ENCODE measurements at regions not wholly inside any gene's neighbourhood (a gene's known extent, or its start where the extent isn't known, plus 50 kb on each side); places are given as distances from the start of the nearest gene placed in this dataset.
"Not testable (repeated sequence)": the region's sequence is repeated elsewhere in the genome, so short reads cannot be mapped to it uniquely, and the experiment has no call there.

DNA sequence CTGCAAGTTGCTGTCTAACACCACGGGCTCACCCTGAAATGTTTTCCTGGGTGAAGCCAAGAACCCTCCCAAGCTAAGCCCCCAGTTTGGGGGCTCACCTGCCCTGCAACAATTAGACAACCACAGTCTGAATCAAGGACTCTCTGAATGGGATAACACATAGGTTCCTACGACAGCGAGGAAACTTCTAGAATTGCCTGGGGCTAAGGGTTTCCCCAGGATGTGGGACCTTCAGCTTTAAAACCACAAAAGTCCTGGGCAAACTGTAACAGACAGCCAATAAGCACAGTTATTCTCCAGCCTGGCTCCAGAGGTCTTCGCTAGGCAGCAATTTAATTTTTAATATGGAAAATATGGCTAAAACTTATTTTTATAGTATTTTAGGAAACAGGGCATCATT lies 162.6 kb downstream of the PRKX start:
- DNase-seq (ENCODE audit: low read depth, low spot score) = no peak

DNA sequence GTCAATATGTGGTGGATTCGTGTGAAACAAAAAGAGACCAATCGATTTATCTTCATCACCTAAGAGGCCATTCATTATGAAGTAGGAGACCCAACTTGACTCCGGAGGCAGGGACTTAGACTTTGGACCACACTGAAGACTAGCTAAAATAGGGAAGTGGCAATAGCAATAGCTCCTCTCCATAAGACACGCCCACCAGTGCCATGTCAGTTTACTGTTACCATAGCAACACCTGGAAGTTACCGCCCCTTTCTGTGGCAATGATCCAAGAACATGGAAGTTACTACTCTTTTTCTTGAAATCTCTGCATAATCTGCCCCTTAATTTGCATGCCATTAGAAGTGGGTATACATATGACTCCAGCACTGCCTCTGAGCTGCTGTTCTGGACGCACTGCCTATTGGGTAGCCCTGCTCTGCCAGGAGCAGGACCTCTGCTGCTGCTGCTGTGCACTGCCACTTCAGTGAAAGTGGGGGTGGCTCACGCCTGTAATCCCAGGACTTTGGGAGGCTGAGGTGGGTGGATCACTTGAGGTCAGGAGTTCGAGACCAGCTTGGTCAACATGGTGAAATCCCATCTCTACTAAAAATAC lies 163.2 kb downstream of the PRKX start:
- peak; percentile 5 for DNase-seq (ENCODE audit: low read depth, low spot score)

DNA sequence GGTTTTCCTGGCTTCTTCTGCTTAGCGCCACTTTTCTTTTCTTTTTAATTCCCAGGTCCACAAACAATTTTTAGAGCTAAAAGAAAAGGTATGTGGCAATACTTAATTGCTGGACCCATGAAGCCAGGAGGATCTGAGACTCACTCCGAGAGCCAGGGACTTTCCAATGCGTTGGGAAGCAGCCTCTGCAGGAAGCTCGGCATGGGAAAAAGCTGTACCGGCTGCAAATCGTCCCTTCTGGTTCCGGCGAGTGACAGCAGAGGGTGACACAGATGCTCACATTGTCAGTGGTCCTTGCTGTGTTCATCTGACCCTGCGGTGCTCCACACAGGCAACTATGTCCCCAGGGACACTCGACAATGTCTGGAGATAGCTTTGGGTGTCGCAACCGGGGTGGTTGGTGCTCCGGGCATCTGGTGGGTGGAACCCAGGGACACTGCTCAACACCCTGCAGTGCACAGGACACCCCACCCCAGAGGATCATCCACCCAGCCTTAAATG lies 164.0 kb downstream of the PRKX start:
- DNase-seq (ENCODE audit: low read depth, low spot score) = peak; percentile 27

DNA sequence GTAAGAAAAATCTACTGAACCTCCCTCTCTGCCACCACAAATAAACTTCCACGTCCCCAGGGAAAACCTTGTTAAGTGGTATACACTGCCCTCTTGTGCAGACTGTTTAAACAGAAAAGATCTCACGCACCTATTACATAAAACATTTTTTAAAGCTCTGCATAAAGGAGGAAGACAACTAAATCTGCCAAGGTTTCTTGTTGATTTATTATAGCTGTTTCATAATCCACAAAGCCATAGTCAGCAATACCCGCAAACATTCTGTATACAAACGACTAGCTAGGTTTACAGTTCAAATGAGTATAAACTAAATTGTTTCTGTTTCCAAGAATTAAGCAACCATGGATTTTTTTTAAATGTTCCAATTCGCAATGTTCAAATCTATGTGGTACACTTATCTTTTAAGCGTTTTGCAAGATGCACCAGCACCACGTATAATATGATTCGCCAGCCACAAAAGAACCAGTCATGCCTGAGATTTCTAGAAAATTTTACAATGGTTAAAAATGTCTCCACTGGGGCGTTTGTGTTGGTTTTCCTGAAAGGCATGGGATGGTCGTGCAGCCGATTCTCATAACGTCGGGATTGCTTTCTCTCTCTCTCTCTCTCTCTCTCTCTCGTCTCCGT lies 164.6 kb downstream of the PRKX start:
- DNase-seq (ENCODE audit: low read depth, low spot score) = peak; percentile 63

DNA sequence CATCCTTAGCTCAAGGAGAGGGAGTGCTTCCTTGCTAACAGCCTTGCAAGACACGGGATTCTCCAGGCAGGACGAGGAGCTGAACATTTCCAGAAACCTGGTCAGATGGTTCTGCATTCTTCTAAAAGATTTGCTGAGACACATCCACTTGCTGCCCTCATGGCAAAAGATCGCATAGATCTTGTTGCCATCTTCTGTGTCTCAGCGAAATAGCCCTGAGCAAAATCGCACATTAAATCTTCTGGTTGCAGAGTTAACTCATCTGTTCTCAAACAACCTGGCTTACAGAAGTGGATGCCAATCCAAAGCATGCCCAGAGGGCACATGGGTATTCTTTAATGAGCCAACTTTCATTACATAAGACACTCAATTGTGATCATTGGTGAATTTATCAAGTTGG lies 167.5 kb downstream of the PRKX start:
- no peak for DNase-seq (ENCODE audit: low read depth, low spot score)

DNA sequence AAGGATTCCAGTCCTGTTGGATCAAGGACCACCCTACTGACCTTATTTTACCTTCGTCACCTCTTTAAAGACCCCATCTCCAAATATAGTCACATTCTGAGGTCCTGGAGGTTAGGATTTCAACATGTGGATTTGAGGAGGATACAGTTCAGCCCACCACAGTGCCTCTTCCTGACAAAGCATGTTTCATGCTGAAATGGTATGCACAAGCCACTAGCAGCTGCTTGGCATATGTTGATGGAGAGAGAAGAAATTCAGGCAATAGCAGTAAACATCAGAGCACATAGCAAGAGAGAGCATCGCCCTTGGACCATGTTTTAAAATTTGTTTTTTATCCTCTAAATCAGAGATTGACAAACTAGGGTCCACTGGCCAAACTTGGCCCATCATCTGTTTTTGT lies 172.1 kb downstream of the PRKX start:
- no peak for DNase-seq (ENCODE audit: low read depth, low spot score)

DNA sequence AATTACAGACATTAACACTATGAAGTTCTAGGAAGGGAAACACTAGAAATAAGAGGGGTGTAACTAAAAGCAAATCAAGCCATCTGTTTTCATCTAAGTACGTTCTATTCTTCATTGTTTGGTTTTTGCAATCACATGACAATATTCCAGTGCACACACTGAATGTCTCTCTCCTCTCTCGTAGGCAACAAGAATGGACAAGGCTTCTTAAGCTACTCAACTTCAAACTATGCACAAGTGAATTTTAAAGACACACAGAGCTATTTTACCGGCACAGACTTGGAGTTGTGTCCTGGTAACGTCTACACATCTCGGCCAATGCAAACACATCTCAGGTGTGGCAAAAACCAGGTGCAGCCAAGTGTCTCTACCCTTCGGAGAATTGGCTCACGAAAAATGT lies 173.3 kb downstream of the PRKX start:
- no peak for DNase-seq (ENCODE audit: low read depth, low spot score)

DNA sequence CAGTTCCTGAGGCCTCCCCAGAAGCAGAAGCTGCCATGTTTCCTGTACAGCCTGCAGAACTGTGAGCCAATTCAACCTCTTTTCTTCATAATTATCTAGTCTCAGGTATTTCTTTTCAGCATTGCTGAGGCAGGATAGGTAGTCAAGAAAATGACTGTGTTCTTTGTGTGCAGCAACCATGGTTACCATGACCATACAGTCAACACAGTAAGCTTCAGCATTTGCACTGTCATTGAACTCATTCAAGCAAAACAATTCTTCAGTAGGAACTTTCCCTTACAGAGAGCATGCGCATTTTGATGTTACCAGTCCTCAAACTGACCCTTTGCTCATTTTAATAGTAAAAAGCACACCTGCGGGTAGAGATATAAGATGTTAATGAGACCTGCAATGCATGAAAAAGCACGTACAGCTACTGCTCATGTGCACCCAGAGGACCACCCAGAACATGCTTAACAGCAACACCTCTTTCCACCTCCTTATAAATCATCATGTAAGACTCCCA lies 180.8 kb downstream of the PRKX start:
- no peak for DNase-seq (ENCODE audit: low read depth, low spot score)

DNA sequence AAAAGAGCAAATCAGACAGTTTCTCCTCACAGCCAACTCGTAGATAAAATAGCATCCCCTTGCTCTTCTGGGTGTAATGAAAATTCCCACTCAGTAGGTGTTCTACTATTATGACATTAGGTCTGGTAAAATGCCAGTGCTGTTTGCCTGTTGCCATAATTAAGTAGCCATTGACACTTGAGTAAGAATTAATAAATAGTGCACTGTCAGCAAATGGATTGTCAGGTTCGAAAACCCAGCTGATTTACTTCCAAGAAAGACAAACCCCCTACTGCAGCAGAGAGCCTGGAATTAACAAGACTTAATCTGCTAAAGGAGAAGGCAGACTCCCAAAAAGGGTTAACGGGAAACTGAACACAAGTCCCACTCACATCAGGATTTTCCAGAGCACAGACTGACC lies 182.0 kb downstream of the PRKX start:
- not testable (repeated sequence) for DNase-seq (ENCODE audit: low read depth, low spot score)

DNA sequence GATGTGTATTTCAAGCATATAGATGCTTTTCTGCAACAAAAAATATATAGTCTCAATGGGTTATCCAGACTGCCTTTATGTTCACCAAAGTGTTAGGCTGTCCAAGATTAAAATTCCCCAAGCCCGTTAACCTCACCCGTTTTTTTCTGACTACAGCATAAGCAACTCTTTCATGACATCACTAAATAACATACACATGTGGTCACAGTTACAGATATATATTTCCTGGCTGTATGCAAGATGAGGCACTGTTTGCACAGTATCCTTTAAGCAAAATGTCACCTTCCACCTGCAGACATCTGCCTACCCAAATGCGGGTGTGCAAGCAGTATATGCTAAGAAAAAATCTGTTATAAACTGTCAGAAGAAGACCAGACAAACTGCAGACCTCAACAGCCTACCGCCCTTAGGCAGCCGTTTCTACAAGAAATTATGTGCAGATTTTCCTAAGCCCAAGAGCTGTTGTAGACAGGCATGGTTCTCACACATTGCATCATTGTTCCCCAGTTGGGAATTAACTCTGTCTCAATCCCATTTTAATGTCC lies 183.1 kb upstream of the MXRA5 start:
- DNase-seq (ENCODE audit: low read depth, low spot score) = no peak

DNA sequence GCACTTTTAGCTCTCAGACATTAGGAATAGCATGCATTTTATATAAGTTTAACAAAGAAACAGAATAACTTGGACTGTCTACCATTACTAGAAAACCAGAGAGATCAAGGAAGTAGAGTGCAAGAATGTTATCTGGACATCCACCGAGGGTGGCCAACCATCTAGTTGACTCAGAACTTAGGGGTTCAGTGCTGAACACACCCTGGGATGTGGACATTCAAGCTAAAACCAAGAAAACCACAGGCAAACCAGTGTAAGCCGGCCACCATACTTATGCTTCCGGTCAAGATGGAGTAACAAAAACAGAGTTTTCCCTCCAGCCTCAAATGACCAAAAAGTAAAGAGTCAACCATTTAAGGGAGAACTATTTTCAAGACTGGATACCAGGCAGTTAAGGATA lies 181.4 kb upstream of the MXRA5 start:
- DNase-seq (ENCODE audit: low read depth, low spot score) = no peak

DNA sequence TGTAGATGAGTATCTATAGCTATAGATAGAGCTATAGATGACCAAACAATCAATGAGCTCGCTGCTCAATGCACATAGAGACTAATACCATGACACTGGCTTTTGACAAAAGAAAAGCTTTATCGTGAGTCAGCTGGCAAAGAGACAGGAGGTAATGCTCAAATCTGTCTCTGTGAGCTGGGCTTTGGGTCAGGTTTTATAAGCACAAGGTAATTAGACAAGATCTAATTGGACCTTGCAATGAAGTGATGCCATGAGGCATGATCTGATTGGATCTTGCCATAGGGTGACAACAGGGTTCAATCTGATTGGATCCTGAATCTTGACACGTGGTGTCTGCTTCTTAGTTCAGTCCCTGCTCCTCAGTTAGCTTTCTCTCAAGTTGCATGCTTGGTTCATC lies 180.7 kb upstream of the MXRA5 start:
- DNase-seq (ENCODE audit: low read depth, low spot score) = no peak

DNA sequence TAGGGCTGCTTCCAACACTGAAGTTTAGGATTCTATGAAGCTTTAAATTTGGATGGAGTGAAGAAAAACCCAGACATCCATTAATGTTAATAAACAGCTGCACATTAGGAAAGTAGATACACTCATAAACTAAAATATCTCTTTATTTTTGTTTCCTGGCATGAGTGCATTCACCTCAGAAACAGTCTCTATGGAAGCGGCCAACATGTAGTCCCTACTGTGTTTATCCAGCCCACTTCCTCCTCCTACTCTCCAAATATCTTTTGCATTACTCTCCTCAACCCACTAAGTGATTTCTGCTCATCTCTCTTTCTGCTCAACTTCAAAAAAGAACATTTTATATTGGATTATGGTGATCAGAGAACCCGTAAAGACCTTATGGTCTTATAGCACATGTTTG lies 180.3 kb upstream of the MXRA5 start:
- DNase-seq (ENCODE audit: low read depth, low spot score) = no peak

DNA sequence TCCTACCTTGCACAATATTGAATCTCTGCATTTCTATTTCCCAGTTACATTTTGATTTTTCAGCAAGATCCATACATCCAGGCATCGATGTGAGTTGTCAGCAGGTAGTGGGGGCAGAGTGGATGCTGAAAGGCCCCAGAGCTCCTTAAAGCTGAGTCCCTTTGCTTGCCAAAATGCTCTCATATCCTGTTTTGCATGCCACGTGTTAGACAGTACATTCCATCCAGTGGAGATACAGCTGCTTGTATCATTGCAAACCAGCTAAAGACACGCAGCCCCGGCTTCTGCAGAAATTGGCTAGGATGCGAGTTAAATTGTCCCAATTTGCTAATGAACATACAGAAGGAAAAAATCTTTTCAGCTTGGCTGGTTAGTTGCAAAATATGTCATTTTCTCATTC lies 179.6 kb upstream of the MXRA5 start:
- no peak for DNase-seq (ENCODE audit: low read depth, low spot score)

DNA sequence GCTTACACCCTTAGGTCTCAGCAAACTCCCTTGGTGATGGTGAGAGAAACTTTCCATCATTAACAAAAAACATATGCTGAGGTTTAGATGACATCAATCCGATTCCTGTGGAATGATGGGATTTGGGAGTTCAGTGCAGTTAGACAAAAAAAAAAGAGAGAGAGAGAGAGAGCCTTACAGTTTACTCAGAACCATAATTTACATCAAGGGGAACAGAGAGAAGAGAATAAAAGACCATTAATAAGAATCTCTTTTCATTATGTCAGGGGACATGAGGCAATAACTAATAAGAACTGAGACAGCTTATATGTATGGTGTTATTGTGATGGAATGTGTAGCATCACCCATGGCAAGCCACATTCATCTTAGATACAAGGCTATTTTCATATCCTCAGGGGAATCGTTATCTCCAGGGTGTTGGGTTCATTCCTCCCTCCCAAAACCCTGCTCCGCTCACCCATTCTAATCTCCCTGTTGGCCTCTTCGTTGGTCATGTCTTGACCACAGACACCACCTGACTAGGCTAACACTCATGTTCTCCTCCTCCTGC lies 175.7 kb upstream of the MXRA5 start:
- DNase-seq (ENCODE audit: low read depth, low spot score) = no peak

DNA sequence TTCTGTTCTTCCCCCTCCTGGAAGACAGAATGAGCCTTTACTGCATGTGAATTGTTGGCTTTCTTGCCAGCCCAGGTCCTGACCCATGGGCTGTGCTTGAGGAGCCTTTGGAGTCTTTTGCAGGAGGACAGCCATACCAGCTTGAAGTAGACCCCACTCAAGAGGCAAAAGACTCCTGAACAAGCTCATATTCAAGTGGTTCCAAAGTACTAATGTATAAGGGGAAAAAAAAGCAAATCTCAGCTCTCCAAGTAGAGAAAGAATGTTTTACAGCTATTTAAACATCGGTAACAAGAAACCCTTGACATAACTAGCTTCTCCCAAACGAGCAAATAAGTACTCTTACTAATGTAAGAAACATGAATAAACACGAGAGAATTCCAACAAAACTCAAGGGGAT lies 174.9 kb upstream of the MXRA5 start:
- peak; percentile 3 for DNase-seq (ENCODE audit: low read depth, low spot score)

DNA sequence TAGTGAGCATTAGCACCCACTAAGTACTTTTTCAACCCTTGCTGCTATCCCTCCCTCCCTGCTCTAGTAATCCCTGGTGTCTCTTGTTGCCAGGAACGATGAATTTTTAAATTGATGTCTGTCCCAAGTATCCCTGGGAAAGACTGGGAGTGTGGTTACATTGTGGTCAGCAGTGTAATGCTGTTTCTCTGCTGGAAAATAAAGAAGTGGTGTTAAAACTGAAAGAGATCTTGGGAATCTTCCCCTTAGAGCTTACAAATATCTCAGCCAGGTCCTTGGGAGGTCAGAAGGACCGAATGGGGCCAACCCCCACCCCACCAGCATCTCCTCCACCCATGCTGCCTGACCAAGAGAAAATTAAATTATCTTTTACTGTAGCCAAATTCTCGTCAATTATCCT lies 174.5 kb upstream of the MXRA5 start:
- peak; percentile 41 for DNase-seq (ENCODE audit: low read depth, low spot score)

DNA sequence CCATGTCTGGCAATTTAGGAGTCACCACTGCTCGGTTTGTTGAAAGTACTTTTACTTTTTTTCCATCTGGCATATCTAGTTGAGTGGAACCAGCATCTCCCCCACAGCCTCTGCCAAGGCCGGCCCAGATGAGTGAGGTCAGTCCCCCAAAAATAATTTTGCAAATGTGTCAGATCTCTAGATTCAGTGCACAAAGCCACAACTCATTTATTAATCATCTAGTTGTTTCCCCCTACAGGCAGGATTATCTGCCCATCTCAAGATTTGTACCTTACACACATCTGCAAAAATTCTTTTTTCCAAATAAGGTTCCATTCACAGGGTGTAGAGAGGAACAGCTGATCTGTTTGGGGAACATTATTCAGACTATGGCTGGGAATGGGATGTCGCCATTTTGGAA lies 174.0 kb upstream of the MXRA5 start:
- no peak for DNase-seq (ENCODE audit: low read depth, low spot score)

DNA sequence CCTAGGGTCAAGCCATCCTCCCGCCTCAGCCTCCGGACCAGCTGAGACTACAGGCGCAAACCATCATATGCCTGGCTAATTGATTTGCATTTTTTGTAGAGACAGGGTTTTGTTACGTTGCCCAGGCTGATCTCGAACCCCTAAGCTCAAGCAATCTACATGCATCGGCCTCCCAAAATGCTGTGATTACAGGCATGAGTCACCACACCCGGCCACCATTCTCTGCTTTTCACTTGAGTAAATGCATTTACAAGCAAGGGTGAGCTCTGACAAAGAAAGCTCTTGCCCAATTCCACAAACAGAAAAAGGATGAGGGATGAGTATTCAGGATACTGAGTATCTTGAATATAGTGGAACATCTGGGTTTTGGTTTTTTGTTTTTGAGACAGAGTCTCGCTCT lies 172.9 kb upstream of the MXRA5 start:
- DNase-seq (ENCODE audit: low read depth, low spot score) = peak; percentile 4

DNA sequence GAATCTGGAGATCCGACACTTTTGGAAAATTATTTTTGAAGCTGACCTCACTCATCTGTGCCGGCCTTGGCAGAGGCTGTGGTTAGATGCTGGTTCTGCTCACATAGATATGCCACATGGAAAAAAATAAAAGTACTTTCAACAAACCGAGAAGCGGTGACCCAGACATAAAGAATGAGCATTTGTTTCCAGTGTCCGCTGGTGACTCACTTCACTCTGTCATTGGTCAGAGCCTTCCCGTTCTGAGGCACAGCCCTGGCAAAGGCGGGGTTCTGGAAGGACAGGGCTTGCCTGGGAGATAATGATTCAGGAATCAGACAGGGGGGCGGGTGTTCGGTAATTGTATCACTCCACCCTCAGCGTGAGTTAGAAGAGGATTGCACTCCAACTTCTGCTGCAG lies 172.4 kb upstream of the MXRA5 start:
- DNase-seq (ENCODE audit: low read depth, low spot score) = peak; percentile 75

DNA sequence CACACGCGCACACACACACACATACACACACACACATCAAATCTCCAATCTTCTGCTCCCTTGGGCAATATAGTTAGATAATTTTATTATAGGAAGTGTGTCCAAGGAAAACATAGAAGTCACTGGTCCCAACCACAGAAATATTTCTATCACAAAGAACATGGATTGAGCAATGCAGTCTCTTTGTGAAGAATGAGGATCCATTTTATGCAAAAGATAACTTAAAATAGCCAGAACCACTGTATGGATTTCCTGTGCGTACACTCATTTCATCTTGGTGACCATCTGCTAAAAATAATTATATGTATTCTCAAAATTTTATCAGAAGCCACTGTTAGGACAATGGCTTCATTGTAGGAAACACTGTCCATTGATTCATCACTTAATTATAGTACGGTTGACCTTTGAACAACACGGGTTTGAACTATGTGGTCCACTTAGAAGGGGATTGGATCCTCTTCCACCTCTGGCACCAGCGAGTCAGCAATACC lies 169.6 kb upstream of the MXRA5 start:
- DNase-seq (ENCODE audit: low read depth, low spot score) = peak; percentile 2

DNA sequence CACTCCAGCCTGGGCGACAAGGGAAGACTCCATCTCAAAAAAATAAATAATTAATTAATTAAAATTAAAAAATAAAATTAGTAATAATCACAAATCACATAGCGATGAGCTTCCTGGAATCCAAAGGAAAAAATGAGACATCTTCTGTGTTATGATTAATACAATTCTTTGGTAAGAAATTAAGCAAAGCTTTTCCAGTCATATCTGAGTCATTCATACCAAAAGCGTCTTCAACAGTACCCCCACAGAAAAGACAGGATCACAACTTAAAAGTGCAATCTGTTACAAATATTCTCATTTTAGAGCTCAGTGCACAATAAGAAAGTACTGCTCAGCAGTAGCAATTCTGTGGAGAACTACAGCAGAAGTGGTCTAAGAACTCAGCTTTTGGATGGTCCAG lies 168.5 kb upstream of the MXRA5 start:
- no peak for DNase-seq (ENCODE audit: low read depth, low spot score)

DNA sequence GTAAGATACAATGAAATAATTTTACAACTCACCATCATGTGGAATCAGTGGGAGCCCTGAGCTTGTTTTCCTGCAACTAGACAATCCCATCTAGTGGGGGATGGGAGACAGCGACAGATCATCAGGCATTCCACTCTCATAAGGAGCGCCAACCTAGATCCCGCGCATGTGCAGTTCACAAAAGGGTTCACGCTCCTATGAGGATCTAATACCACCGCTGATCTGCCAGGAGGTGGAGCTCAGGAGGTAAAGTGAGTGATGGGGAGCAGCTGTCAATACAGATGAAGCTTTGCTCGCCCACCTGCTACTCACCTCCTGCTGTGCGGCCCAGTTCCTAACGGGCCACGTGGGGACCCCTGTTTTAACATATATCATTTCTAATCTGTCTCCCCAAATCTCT lies 165.7 kb upstream of the MXRA5 start:
- not testable (repeated sequence) for DNase-seq (ENCODE audit: low read depth, low spot score)
